Neural cell (in vitro differentiated cells): ENCODE measurements at regions not wholly inside any gene's neighbourhood (a gene's known extent, or its start where the extent isn't known, plus 50 kb on each side); places are given as distances from the start of the nearest gene placed in this dataset.

Experiments used
- CTCF ChIP-seq: fragments of 450-650 bp; IDR thresholded peaks from 2 replicates; pipeline ENCODE4 v1.5.1; 2014; ENCODE audit warnings: antibody characterized with exemption, mild to moderate bottlenecking, moderate library complexity; ENCODE audit not compliant: poor library complexity, severe bottlenecking
- EP300 ChIP-seq: fragments of 450-650 bp; conservative IDR thresholded peaks from 2 replicates; pipeline ENCODE4 v1.6.1; 2014; ENCODE audit warnings: antibody characterized with exemption, mild to moderate bottlenecking, moderate library complexity; ENCODE audit not compliant: poor library complexity, severe bottlenecking

- TF ChIP-seq CTCF: no peak
- no peak for TF ChIP-seq EP300
Observed at GRCh38 chr10:29096303-29096824, 192.5 kb upstream of the LYZL1 start.
